EL (cell line): ENCODE measurements at regions not wholly inside any gene's neighbourhood (a gene's known extent, or its start where the extent isn't known, plus 50 kb on each side); places are given as distances from the start of the nearest gene placed in this dataset.

Source experiments
- DNase-seq: peaks from one replicate; pipeline ENCODE4 v3.0.0-alpha.2; 2016

- DNase-seq: no peak
Observed at GRCh38 chr9:38118862-38119438, 49.9 kb upstream of the SHB start.
